HCT116 (cell line): ENCODE measurements at regions not wholly inside any gene's neighbourhood (a gene's known extent, or its start where the extent isn't known, plus 50 kb on each side); places are given as distances from the start of the nearest gene placed in this dataset.

ENCODE experiments used
- ATAC-seq: fragments of 200-7000 bp; cut with Tn5 transposase; 2 replicates; pipeline ENCODE4 v1.9.1; 2020; ENCODE audit warnings: mild to moderate bottlenecking, moderate library complexity
- BruUV-seq: library from RNA; stranded (reverse); fragments of 400-500 nt; replicated peaks from 2 replicates; lab custom pipeline; 2021; lab: Mats Ljungman, UMichigan
- CTCF ChIA-PET: fragments of 300-600 bp; sonication (Branson Sonifier 250); formaldehyde crosslinking; loops from one replicate; lab custom pipeline; 2021; ENCODE audit warnings: antibody characterized with exemption; lab: Charles Lee
- POLR2A ChIA-PET: fragments of 300-600, 350-600 bp; sonication (Branson Sonifier 250); formaldehyde crosslinking; loops from one replicate; lab custom pipeline; 2021; ENCODE audit warnings: antibody characterized with exemption; lab: Charles Lee
- RAD21 ChIA-PET, 2 experiments: fragments of 300-600 bp; sonication (Branson Sonifier 250); formaldehyde crosslinking; loops; one replicate each; lab custom pipeline; 2023; ENCODE audit warnings: low total read pairs in 2 of 2; ENCODE audit not compliant: uncharacterized antibody in 2 of 2, unreplicated experiment in 2 of 2, low non-redundant PET in 1 of 2; lab: Charles Lee
- DNase-seq: peaks from one replicate; pipeline ENCODE4 v3.0.0-alpha.2; 2010; ENCODE audit warnings: low read depth, low spot score
- H2AFZ ChIP-seq: fragments of 200-600 bp; shearing (Covaris generic), sonication (generic); 2 replicates; pipeline ENCODE4 v1.6.1; 2017; ENCODE audit warnings: low read depth, mixed run types, mixed read lengths, antibody characterized with exemption, low read length; ENCODE audit not compliant: poor library complexity, severe bottlenecking
- H3K27ac ChIP-seq: 2 replicates; pipeline ENCODE4 v1.5.1; 2012; ENCODE audit warnings: low read depth, low read length
- H3K27me3 ChIP-seq: fragments of 200-600 bp; sonication (generic); 2 replicates; pipeline ENCODE4 v1.6.1; 2016; ENCODE audit warnings: mixed run types, low read length, mixed read lengths; ENCODE audit not compliant: insufficient read depth
- H3K36me3 ChIP-seq, 2 experiments: fragments of 200-500 bp in 1 of 2; fragments of 200-600 bp in 1 of 2; sonication (Bioruptor generic) in 1 of 2; sonication (generic) in 1 of 2; 2 replicates each; pipeline versions ENCODE4 v1.5.1 to v1.6.1; 2014 to 2016; ENCODE audit warnings: low read length in 2 of 2, inconsistent platforms in 1 of 2, mixed read lengths in 1 of 2, mixed run types in 1 of 2; ENCODE audit not compliant: insufficient read depth in 2 of 2, control insufficient read depth in 1 of 2
- H3K4me1 ChIP-seq, 2 experiments: fragments of 200-600 bp in 1 of 2; sonication (generic) in 1 of 2; 2 replicates each; pipeline versions ENCODE4 v1.5.1 to v1.6.1; 2012 to 2017; ENCODE audit warnings: low read length in 2 of 2, inconsistent platforms in 1 of 2, mild to moderate bottlenecking in 1 of 2, mixed read lengths in 1 of 2, mixed run types in 1 of 2, moderate library complexity in 1 of 2; ENCODE audit not compliant: insufficient read depth in 2 of 2, control insufficient read depth in 1 of 2
- H3K4me2 ChIP-seq: fragments of 200-600 bp; sonication (generic); 2 replicates; pipeline ENCODE4 v1.6.1; 2017; ENCODE audit warnings: mixed run types, low read length, mixed read lengths
- H3K4me3 ChIP-seq, 2 experiments: fragments of 200-600 bp in 1 of 2; sonication (generic) in 1 of 2; replicated peaks in 1 of 2; 2 replicates each; pipeline ENCODE4 v1.5.1; 2011 to 2016; ENCODE audit warnings: low read length in 2 of 2, control low read depth in 1 of 2, low read depth in 1 of 2, mild to moderate bottlenecking in 1 of 2, mixed read lengths in 1 of 2, mixed run types in 1 of 2
- H3K79me2 ChIP-seq: fragments of 200-600 bp; sonication (generic); 2 replicates; pipeline ENCODE4 v1.6.1; 2017; ENCODE audit warnings: mild to moderate bottlenecking, mixed run types, low read length, moderate library complexity, mixed read lengths; ENCODE audit not compliant: insufficient read depth
- H3K9ac ChIP-seq: fragments of 200-600 bp; sonication (generic); 2 replicates; pipeline ENCODE4 v1.6.1; 2016; ENCODE audit warnings: low read length, mixed read lengths
- H3K9me2 ChIP-seq: fragments of 200-600 bp; sonication (generic), shearing (Covaris generic); 2 replicates; pipeline ENCODE4 v1.6.1; 2017; ENCODE audit warnings: mixed run types, mild to moderate bottlenecking, moderate library complexity; ENCODE audit not compliant: insufficient read depth
- H3K9me3 ChIP-seq, 2 experiments: fragments of 200-500 bp in 1 of 2; fragments of 200-600 bp in 1 of 2; sonication (Bioruptor generic) in 1 of 2; sonication (generic) in 1 of 2; 2 replicates each; pipeline ENCODE4 v1.6.1; 2014 to 2017; ENCODE audit warnings: low read length in 2 of 2, mixed read lengths in 2 of 2, inconsistent platforms in 1 of 2, low read depth in 1 of 2, mild to moderate bottlenecking in 1 of 2, mixed run types in 1 of 2, moderate library complexity in 1 of 2; ENCODE audit not compliant: control insufficient read depth in 1 of 2, insufficient read depth in 1 of 2
- H4K20me1 ChIP-seq: fragments of 200-600 bp; sonication (generic), shearing (Covaris generic); 2 replicates; pipeline ENCODE4 v1.6.1; 2017; ENCODE audit warnings: mixed run types, mild to moderate bottlenecking, moderate library complexity; ENCODE audit not compliant: insufficient read depth
- CBX3 ChIP-seq: IDR thresholded peaks from 2 replicates; pipeline ENCODE4 v1.6.1; 2012; ENCODE audit warnings: low read depth
- CTCF ChIP-seq, 3 experiments: fragments of 200-600 bp in 1 of 3; sonication (generic) in 1 of 3; IDR thresholded peaks in 2 of 3; conservative IDR thresholded peaks in 1 of 3; 2 replicates each; pipeline ENCODE4 v1.5.1; 2012 to 2017; ENCODE audit warnings: low read depth in 2 of 3, low read length in 2 of 3, antibody characterized with exemption in 1 of 3, borderline replicate concordance in 1 of 3, control low read depth in 1 of 3, mild to moderate bottlenecking in 1 of 3, mixed read lengths in 1 of 3, mixed run types in 1 of 3, moderate library complexity in 1 of 3; ENCODE audit not compliant: insufficient read depth in 1 of 3
- EZH2 ChIP-seq: fragments of 200-600 bp; sonication (generic); IDR thresholded peaks from 2 replicates; pipeline ENCODE4 v1.6.1; 2017; ENCODE audit warnings: antibody characterized with exemption, mixed run types
- POLR2AphosphoS5 ChIP-seq: IDR thresholded peaks from 2 replicates; pipeline ENCODE4 v1.6.1; 2011; ENCODE audit warnings: mild to moderate bottlenecking, low read depth, low read length, moderate library complexity
- SP1 ChIP-seq: IDR thresholded peaks from 2 replicates; pipeline ENCODE4 v1.6.1; 2012; ENCODE audit warnings: low read depth
- YY1 ChIP-seq: IDR thresholded peaks from 2 replicates; pipeline ENCODE4 v1.6.1; 2011; ENCODE audit warnings: low read length, low read depth, moderate library complexity, mild to moderate bottlenecking; ENCODE audit not compliant: insufficient replicate concordance; ENCODE audit errors: extremely low read depth
- ZBTB33 ChIP-seq: IDR thresholded peaks from 2 replicates; pipeline ENCODE4 v1.6.1; 2011; ENCODE audit warnings: mild to moderate bottlenecking, low read length, moderate library complexity; ENCODE audit not compliant: insufficient replicate concordance; ENCODE audit errors: extremely low read depth
- ZNF274 ChIP-seq: fragments of 200-500 bp; sonication (Bioruptor generic); IDR thresholded peaks from 2 replicates; pipeline ENCODE4 v1.6.1; 2014; ENCODE audit warnings: mild to moderate bottlenecking, low read depth, low read length, inconsistent platforms
- intact Hi-C: fragments of 100-400 bp; cut with micrococcal nuclease; formaldehyde crosslinking; loops from 2 replicates; pipeline ENCODE4 v1.10.0; 2022

- TF ChIP-seq ZBTB33 (no peak), EZH2 (no peak), YY1 (no peak), CTCF (IDR thresholded peaks at IDR 0.05 in 2 of 3, conservative IDR thresholded peaks at IDR 0.05 in 1 of 3; ENCODE audit: borderline replicate concordance in 1 of 3, insufficient read depth in 1 of 3, low read depth in 2 of 3, low read length in 2 of 3) (no peak), ZNF274 (no peak), POLR2AphosphoS5 (no peak), SP1 (no peak), CBX3 (no peak)
Measured at GRCh38 chrX:26295425-26295824, 79.5 kb downstream of the MAGEB5 start (continued).

GRCh38 chrX:26286836-26287235 is 70.9 kb downstream of the MAGEB5 start:
- Histone ChIP-seq H3K9me3 (no peaks in the 10 kb centered on the region), H3K9ac (no peak overlapping the region), H3K79me2 (no peaks in the 10 kb centered on the region), H3K27ac (no peak overlapping the region), H3K4me3 (no peak overlapping the region), H2AFZ (no peak overlapping the region), H4K20me1 (no peaks in the 10 kb centered on the region), H3K4me2 (no peak overlapping the region), H3K36me3 (no peaks in the 10 kb centered on the region), H3K9me2 (no peaks in the 10 kb centered on the region), H3K4me1 (no peaks in the 10 kb centered on the region), H3K27me3 (no peaks in the 10 kb centered on the region)
- ChIA-PET RAD21 (no interaction called here), POLR2A (no interaction called here), CTCF (no interaction called here)
- no peak for ATAC-seq
- no peak for DNase-seq
- BruUV-seq: no TSS peak
- intact Hi-C loops: no loop called here
- no peak for TF ChIP-seq ZBTB33
